SH-SY5Y (cell line): ENCODE measurements at regions not wholly inside any gene's neighbourhood (a gene's known extent, or its start where the extent isn't known, plus 50 kb on each side); places are given as distances from the start of the nearest gene placed in this dataset.

Experiments
- GATA2 ChIP-seq: IDR thresholded peaks from 2 replicates; pipeline ENCODE4 v1.6.1; 2011; ENCODE audit warnings: mild to moderate bottlenecking, low read depth, low read length
- GATA3 ChIP-seq: IDR thresholded peaks from 2 replicates; pipeline ENCODE4 v1.6.1; 2011; ENCODE audit warnings: low read depth, mild to moderate bottlenecking, low read length, moderate library complexity

DNA sequence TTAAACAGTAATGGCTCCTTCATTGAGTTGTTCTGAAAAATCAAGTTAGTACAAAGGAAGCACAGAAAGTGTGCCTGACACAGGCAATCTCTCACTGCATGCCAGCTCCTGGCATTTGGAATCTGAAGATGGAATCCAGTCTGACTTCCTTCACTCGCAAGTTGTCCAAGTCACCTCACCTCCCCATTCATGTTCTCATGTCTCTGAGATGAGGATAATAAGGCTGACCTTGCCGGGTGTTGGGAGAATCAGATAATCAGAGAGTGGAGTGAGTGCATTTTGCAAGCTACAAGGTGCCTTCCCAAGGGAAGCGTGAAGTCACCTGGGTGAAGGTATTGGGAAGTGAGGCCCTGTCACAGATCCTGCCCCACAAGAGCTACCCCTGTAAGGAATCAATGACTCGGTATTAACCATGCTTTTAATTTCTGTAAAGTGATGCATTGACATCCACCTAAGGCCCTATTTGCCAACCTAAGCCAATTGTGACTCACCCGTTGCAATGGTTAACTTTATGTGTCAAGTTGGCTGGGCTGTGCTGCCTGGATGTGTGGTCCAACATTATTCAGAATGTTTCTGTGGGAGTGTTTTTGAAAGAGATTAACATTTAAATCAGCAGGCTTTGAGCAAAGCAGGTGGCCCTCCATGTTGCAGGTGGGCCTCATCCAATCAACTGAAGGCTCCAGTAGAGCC lies 62.5 kb upstream of the TARBP1 start:
- no peak for TF ChIP-seq GATA2
- TF ChIP-seq GATA3 = no peak

DNA sequence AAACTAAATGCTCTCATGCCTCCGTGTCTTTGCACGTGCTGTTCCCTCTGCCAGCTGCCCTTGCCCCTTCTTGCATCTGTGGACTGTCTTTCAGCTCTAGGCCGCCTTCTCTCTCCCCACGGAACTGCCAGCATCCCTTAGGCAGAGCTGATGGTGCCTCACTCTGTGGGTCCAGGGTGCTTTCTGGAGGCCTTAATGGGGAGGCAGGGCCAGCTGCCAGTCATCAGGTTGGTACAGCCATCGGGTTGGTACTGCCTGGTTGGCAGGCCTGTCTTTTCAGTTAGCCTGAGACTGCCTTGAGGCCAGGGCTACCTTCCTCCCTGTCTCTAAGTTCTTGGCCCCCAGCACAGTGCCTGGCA lies 61.4 kb upstream of the TARBP1 start:
- TF ChIP-seq GATA3 (no peak), GATA2 (no peak)

DNA sequence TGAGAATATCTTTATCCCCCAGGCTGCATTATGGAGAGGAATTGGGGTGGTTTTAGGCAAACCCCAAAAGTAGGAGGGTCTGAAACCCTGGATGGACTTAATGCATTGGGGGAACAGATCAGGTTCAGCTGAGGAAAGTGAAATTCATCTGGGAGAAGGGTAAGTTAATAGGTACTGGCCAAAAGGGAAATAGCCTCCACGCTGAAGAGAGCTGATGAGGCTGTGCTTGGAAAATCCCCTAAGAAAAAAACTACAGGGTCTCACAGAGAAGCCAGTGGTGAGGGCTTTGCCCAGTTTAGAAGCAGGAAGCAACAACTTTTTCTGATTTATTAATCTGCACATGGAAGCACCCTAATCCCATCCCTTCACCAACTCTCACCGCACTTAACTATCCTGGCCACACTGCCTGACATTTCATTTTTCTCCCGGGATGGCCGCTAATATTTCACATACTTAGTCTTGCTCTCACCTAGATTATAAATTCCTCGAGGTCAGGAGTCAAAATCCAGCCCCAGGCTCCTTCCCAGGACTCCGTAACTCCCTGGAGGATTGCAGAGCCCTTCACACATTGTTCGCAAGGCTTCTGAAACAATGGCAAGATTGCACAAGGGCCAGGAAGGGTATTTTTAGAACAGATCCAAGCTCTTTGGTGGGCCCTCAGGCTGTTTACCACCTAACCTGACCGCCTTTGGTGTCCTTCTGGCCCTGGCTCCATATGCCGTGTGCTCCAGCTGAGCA lies 60.9 kb upstream of the TARBP1 start:
- TF ChIP-seq GATA3 = no peak
- TF ChIP-seq GATA2 = no peak

DNA sequence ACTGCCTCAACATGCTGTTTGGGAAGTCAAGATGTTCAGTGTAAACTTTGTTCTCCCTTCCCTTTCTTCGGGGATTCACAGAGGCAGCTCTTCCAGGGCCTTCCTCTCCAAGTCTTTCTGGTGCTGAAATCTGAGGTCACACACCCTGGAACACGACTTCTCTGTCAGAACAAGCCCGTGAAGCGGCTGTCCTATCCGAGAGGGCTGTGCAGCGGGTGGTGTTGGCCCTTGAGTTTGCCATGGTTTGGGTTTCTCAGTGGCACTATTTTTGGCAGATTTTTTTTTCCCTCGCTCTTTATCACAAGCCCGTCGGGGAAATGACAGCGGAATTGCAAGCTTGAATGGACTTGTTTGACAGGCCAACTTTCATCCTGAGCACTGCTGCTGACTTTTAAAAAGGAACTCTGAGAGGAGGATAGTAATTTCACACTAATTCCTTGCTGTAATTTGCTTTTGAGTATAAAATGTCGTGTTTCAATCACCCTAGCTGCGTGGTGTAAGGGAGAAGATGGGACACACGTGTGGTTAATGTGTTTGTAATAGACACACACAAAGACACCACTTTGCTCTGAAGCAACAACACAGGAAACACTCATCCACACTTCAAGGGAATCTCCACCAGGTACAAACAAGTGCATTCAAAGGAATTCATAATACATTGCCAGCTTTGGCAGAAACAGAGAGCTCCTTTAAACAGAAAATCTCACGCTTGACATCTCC lies 60.1 kb upstream of the TARBP1 start:
- no peak for TF ChIP-seq GATA2
- no peak for TF ChIP-seq GATA3

GRCh38 chr1:234538062-234538731 lies 59.2 kb upstream of the TARBP1 start:
- TF ChIP-seq GATA3 = no peak
- no peak for TF ChIP-seq GATA2

- no peak for TF ChIP-seq GATA3
These were observed 58.3 kb upstream of the TARBP1 start for GRCh38 chr1:234537236-234537635.

DNA sequence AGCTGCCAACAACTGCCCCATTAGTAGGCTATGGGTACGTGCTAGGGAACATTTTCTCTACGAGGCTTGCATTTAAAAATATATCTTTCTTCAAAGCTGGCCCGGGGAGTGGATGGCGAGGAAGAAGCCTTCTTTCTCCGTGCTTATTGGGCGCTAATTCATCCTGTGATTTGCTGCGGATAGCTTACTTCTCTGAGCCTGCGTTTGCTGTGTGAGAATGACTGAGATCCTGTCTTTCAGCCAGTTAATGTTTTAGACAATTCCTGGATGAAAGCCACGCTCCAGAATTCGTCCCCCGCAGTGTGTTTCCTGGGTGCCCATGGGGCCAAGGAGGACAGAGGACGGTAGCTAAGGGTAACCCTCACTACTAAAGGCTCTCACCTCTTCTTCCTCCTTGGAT lies 57.8 kb upstream of the TARBP1 start:
- TF ChIP-seq GATA2 = no peak
- TF ChIP-seq GATA3 = no peak

- no peak for TF ChIP-seq GATA3
- no peak for TF ChIP-seq GATA2
These were observed 57.0 kb upstream of the TARBP1 start for GRCh38 chr1:234535763-234536515.

- TF ChIP-seq GATA3 (no peak), GATA2 (no peak)
These were observed 56.2 kb upstream of the TARBP1 start for GRCh38 chr1:234535218-234535617.

DNA sequence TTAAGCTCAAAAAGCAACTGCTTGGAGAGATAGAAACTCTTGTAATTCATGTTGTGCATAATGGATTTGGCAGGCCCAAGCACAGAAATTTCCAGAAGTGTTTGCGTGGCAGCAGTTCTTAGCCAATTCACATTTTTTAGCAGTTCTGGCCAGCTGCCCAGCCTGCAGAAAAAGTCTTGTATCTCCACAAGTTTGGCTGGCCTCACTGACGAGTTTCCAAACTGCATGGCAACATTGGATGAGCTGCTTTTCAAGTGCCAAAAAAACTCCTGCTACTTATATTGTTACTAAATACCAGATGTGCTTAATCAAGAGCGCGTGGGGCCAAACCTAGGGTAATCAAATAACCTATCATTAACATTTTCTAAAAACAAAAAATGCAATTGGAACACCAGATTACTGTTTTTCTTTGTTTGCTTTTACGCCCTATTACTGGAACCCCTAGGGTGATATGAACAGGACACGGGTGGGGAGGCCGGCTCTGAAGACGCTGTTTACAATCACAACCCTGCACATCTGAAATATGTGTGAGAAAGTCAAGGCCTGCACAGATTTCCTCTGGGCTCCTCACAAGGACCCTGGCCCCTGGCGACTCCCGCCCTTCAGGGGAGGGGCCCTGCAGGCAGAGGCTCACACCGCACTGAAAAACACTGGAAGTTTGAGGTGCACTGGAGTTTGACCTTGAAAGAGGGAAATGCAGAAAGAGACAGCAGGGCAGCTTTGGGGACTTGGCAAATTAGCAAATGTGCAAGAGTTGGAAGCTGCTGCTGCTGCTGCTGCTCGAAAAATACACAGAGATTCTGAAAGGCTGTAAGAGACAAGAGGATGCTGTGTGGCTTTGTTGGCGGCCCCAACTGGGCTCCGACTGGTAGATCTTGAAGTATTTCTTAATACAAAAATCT lies 55.2 kb upstream of the TARBP1 start:
- no peak for TF ChIP-seq GATA2
- no peak for TF ChIP-seq GATA3

- no peak for TF ChIP-seq GATA2
- no peak for TF ChIP-seq GATA3
These were observed 54.3 kb upstream of the TARBP1 start for GRCh38 chr1:234533034-234533891.

- TF ChIP-seq GATA3 (no peak), GATA2 (no peak)
These were observed 53.5 kb upstream of the TARBP1 start for GRCh38 chr1:234532503-234532922.

GRCh38 chr1:234531151-234531635 lies 52.2 kb upstream of the TARBP1 start:
- TF ChIP-seq GATA2 = no peak
- TF ChIP-seq GATA3 = no peak

DNA sequence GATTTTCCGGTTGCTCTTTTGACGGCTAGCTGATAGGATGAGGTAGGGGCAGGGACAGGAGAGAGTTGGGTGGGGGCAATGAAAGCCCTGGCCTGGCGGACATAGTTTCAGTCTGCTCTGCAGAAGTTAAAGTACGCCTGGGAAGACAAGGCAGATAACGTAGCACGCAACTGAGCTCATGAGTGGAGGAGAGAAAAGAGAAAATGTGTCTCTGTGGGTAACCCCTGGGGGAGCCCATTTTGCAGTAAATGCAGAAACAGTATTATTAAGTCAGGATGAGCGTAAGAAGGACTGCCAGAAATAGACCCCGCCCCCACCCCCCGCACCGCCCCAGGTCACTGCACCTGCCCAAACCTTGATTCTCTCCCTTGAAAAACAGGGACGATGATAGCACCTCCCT lies 51.7 kb upstream of the TARBP1 start:
- TF ChIP-seq GATA2 (no peak), GATA3 (no peak)
